Testis (tissue), 2 donors: ENCODE measurements at regions not wholly inside any gene's neighbourhood (a gene's known extent, or its start where the extent isn't known, plus 50 kb on each side); places are given as distances from the start of the nearest gene placed in this dataset.

Source experiments
- CTCF ChIP-seq, 3 experiments: fragments of 450-650 bp in 2 of 3; fragments of 200-600 bp in 1 of 3; sonication (generic) in 1 of 3; IDR thresholded peaks; one replicate each; pipeline ENCODE4 v1.5.1; 2016 to 2019; ENCODE audit warnings: antibody characterized with exemption in 3 of 3, mild to moderate bottlenecking in 2 of 3, moderate library complexity in 1 of 3
- POLR2A ChIP-seq: fragments of 450-650 bp; IDR thresholded peaks from one replicate; pipeline ENCODE4 v1.6.1; 2017; ENCODE audit warnings: antibody characterized with exemption, mild to moderate bottlenecking, moderate library complexity

GRCh38 chr15:96472681-96473080, 142.2 kb downstream of the NR2F2 start:
- no peak for TF ChIP-seq CTCF (IDR thresholded peaks at IDR 0.05)
- TF ChIP-seq POLR2A = no peak
